Prostate gland (tissue), 2 donors: ENCODE measurements at regions not wholly inside any gene's neighbourhood (a gene's known extent, or its start where the extent isn't known, plus 50 kb on each side); places are given as distances from the start of the nearest gene placed in this dataset.

Experiments
- DNase-seq: peaks from one replicate; pipeline ENCODE4 v3.0.0-alpha.2; 2019; ENCODE audit warnings: low spot score
- H3K27ac ChIP-seq, 2 donors: fragments of 200-600 bp; sonication (generic); 2 replicates each; pipeline ENCODE4 v1.5.1; 2017 to 2019
- H3K27me3 ChIP-seq: fragments of 200-600 bp; sonication (generic); replicated peaks from 2 replicates; pipeline ENCODE4 v1.5.1; 2019; ENCODE audit not compliant: insufficient read depth
- H3K36me3 ChIP-seq, 2 donors: fragments of 200-600 bp; sonication (generic); 1 replicate in 1 of 2; 2 replicates in 1 of 2; pipeline versions ENCODE4 v1.5.1 to v1.8.1; 2017 to 2019
- H3K4me1 ChIP-seq: fragments of 200-600 bp; sonication (generic); replicated peaks from 2 replicates; pipeline ENCODE4 v1.5.1; 2019
- H3K4me3 ChIP-seq, 2 donors: fragments of 200-600 bp; sonication (generic); 2 replicates each; pipeline ENCODE4 v1.5.1; 2017 to 2019
- H3K9me3 ChIP-seq: fragments of 200-600 bp; sonication (generic); 2 replicates; pipeline ENCODE4 v1.5.1; 2017
- CTCF ChIP-seq, 4 experiments: fragments of 200-600 bp in 2 of 4; fragments of 450-650 bp in 2 of 4; sonication (generic) in 2 of 4; IDR thresholded peaks; 1 replicate in 3 of 4; 2 replicates in 1 of 4; pipeline ENCODE4 v1.5.1; 2016 to 2019; ENCODE audit warnings: antibody characterized with exemption in 4 of 4, mild to moderate bottlenecking in 2 of 4, moderate library complexity in 2 of 4
- POLR2A ChIP-seq: fragments of 450-650 bp; IDR thresholded peaks from one replicate; pipeline ENCODE4 v1.6.1; 2016; ENCODE audit warnings: antibody characterized with exemption, mild to moderate bottlenecking
- POLR2AphosphoS5 ChIP-seq: sonication (generic); formaldehyde crosslinking; IDR thresholded peaks from one replicate; pipeline ENCODE4 v1.6.1; 2017; ENCODE audit warnings: antibody characterized with exemption
- WGBS: methylation state at CpG from one replicate; pipeline ENCODE4 v1.1.5; 2018; 5-methylcytosine and 5-hydroxymethylcytosine counted together
- intact Hi-C: fragments of 100-400 bp; cut with DNase I; formaldehyde crosslinking; loops from one replicate; pipeline ENCODE4 v1.14.2; 2022

- no peaks in the 10 kb centered on the region for H3K36me3 ChIP-seq
- no peak for DNase-seq
These were observed 1547.1 kb upstream of the PIK3C3 start for GRCh38 chr18:40407909-40408308.

GRCh38 chr18:40404284-40404683, 1550.8 kb upstream of the PIK3C3 start:
- TF ChIP-seq CTCF (IDR thresholded peaks at IDR 0.05) (no peak), POLR2AphosphoS5 (no peak), POLR2A (no peak)
- H3K4me1 ChIP-seq, result no peaks in the 10 kb centered on the region
- DNase-seq, result no peak
- WGBS, result 92% methylated on average over 1 of the region's 1 CpG
- H3K27me3 ChIP-seq, result no peaks in the 10 kb centered on the region
- intact Hi-C loops, result no loop called here
- H3K9me3 ChIP-seq, result no peaks in the 10 kb centered on the region
- H3K27ac ChIP-seq, result no peak overlapping the region
- H3K4me3 ChIP-seq, result no peak overlapping the region
- no peaks in the 10 kb centered on the region for H3K36me3 ChIP-seq

More at GRCh38 chr18:40407909-40408308, 1547.1 kb upstream of the PIK3C3 start:
- WGBS, result 40% methylated on average over 3 of the region's 3 CpGs
- intact Hi-C loops, result no loop called here
- H3K9me3 ChIP-seq, result no peaks in the 10 kb centered on the region
- TF ChIP-seq POLR2AphosphoS5 (no peak), POLR2A (no peak), CTCF (IDR thresholded peaks at IDR 0.05) (no peak)
- H3K27me3 ChIP-seq, result no peaks in the 10 kb centered on the region
- no peak overlapping the region for H3K27ac ChIP-seq
- H3K4me1 ChIP-seq, result no peaks in the 10 kb centered on the region
- no peak overlapping the region for H3K4me3 ChIP-seq

- TF ChIP-seq POLR2A, result no peak
- TF ChIP-seq CTCF (IDR thresholded peaks at IDR 0.05), result no peak
- TF ChIP-seq POLR2AphosphoS5, result no peak
- Histone ChIP-seq H3K9me3 (no peaks in the 10 kb centered on the region), H3K4me1 (no peaks in the 10 kb centered on the region), H3K4me3 (no peak overlapping the region), H3K27me3 (no peaks in the 10 kb centered on the region), H3K36me3 (no peaks in the 10 kb centered on the region), H3K27ac (no peak overlapping the region)
- WGBS, result 88% methylated on average over 1 of the region's 1 CpG
- no peak for DNase-seq
- intact Hi-C loops, result no loop called here
These were observed 1553.0 kb upstream of the PIK3C3 start for GRCh38 chr18:40402052-40402451.

GRCh38 chr18:40388121-40388520, 1566.9 kb upstream of the PIK3C3 start:
- no peak for TF ChIP-seq CTCF (IDR thresholded peaks at IDR 0.05)
- no peak for TF ChIP-seq POLR2A
- no peak for TF ChIP-seq POLR2AphosphoS5

GRCh38 chr18:40387130-40387787, 1567.8 kb upstream of the PIK3C3 start:
- Histone ChIP-seq H3K36me3 (no peaks in the 10 kb centered on the region), H3K27ac (no peak overlapping the region), H3K9me3 (no peaks in the 10 kb centered on the region), H3K4me3 (no peak overlapping the region), H3K4me1 (no peaks in the 10 kb centered on the region), H3K27me3 (no peaks in the 10 kb centered on the region)
- intact Hi-C loops, result no loop called here
- no peak for TF ChIP-seq POLR2A
- no peak for TF ChIP-seq POLR2AphosphoS5
- no peak for TF ChIP-seq CTCF (IDR thresholded peaks at IDR 0.05)
- WGBS, result 39% methylated on average over 3 of the region's 3 CpGs
- no peak for DNase-seq

More at GRCh38 chr18:40388121-40388520, 1566.9 kb upstream of the PIK3C3 start:
- H3K4me3 ChIP-seq, result no peak overlapping the region
- H3K27ac ChIP-seq, result no peak overlapping the region
- WGBS, result 80% methylated on average over 2 of the region's 2 CpGs
- no peaks in the 10 kb centered on the region for H3K27me3 ChIP-seq
- H3K4me1 ChIP-seq, result no peaks in the 10 kb centered on the region
- no peaks in the 10 kb centered on the region for H3K36me3 ChIP-seq
- intact Hi-C loops, result no loop called here
- no peaks in the 10 kb centered on the region for H3K9me3 ChIP-seq
- no peak for DNase-seq
